GM23338 (cell line): ENCODE measurements at regions not wholly inside any gene's neighbourhood (a gene's known extent, or its start where the extent isn't known, plus 50 kb on each side); places are given as distances from the start of the nearest gene placed in this dataset.

Experiments
- CTCF ChIP-seq, 2 experiments: fragments of 200-600 bp in 1 of 2; sonication (generic) in 1 of 2; conservative IDR thresholded peaks; 2 replicates each; pipeline versions ENCODE4 v1.5.1 to v1.6.1; 2016 to 2017; ENCODE audit warnings: antibody characterized with exemption in 2 of 2, low read depth in 2 of 2, mild to moderate bottlenecking in 2 of 2, moderate library complexity in 1 of 2
- ETS1 ChIP-seq: IDR thresholded peaks from 2 replicates; pipeline ENCODE4 v1.6.1; 2016; ENCODE audit warnings: antibody characterized with exemption
- EZH2phosphoT487 ChIP-seq: fragments of 200-600 bp; sonication (generic); IDR thresholded peaks from one replicate; pipeline ENCODE4 v1.8.1; 2018; ENCODE audit warnings: antibody characterized with exemption; ENCODE audit not compliant: unreplicated experiment
- JUNB ChIP-seq: IDR thresholded peaks from one replicate; pipeline ENCODE4 v1.6.1; 2016; ENCODE audit warnings: antibody characterized with exemption; ENCODE audit not compliant: unreplicated experiment
- NANOG ChIP-seq: IDR thresholded peaks from 2 replicates; pipeline ENCODE4 v1.6.1; 2016; ENCODE audit warnings: antibody characterized with exemption, borderline replicate concordance
- POLR2AphosphoS5 ChIP-seq: IDR thresholded peaks from 2 replicates; pipeline ENCODE4 v1.6.1; 2016; ENCODE audit warnings: antibody characterized with exemption, low read depth
- STAT1 ChIP-seq: IDR thresholded peaks from one replicate; pipeline ENCODE4 v1.6.1; 2016; ENCODE audit warnings: antibody characterized with exemption; ENCODE audit not compliant: unreplicated experiment
- ZNF114 ChIP-seq: fragments of 250-450 bp; sonication (Bioruptor Pico); IDR thresholded peaks from 2 replicates; pipeline ENCODE4 v1.5.0; 2020; ENCODE audit warnings: mild to moderate bottlenecking, moderate library complexity
- ZNF331 ChIP-seq: fragments of 250-450 bp; sonication (Bioruptor Pico); IDR thresholded peaks from 2 replicates; pipeline ENCODE4 v1.5.0; 2020; ENCODE audit warnings: low read depth, mild to moderate bottlenecking, moderate library complexity
- ZNF462 ChIP-seq: fragments of 250-450 bp; sonication (Bioruptor Pico); IDR thresholded peaks from 2 replicates; pipeline ENCODE4 v1.5.0; 2020; ENCODE audit warnings: mild to moderate bottlenecking, moderate library complexity

GRCh38 chr18:70663141-70663540 lies 374.3 kb downstream of the SOCS6 start (continued):
- TF ChIP-seq ZNF462 (no peak), ZNF114 (CRISPR knock-in tag) (no peak), STAT1 (no peak), CTCF (conservative IDR thresholded peaks at IDR 0.05; ENCODE audit: low read depth in 2 of 2) (no peak), ZNF331 (CRISPR knock-in tag) (no peak), POLR2AphosphoS5 (no peak), NANOG (no peak), ETS1 (no peak), EZH2phosphoT487 (no peak), JUNB (no peak)
